MM.1S (cell line): ENCODE measurements at regions not wholly inside any gene's neighbourhood (a gene's known extent, or its start where the extent isn't known, plus 50 kb on each side); places are given as distances from the start of the nearest gene placed in this dataset.

ENCODE experiments used
- CTCF ChIP-seq: fragments of 300-600 bp; sonication (generic); IDR thresholded peaks from 2 replicates; pipeline ENCODE4 v1.5.1; 2016; ENCODE audit warnings: antibody characterized with exemption, low read length, mixed read lengths
- EZH2 ChIP-seq: fragments of 300-600 bp; sonication (generic); optimal IDR thresholded peaks from 2 replicates; pipeline ENCODE3; 2017; ENCODE audit warnings: low read depth, mild to moderate bottlenecking, antibody characterized with exemption, low read length, mixed read lengths

- no peak for TF ChIP-seq CTCF
- no peak for TF ChIP-seq EZH2
These were observed 452.5 kb downstream of the ZNF804A start for GRCh38 chr2:185050804-185051203.
